Progenitor cell of endocrine pancreas (in vitro differentiated cells): ENCODE measurements at regions not wholly inside any gene's neighbourhood (a gene's known extent, or its start where the extent isn't known, plus 50 kb on each side); places are given as distances from the start of the nearest gene placed in this dataset.

Experiments
- DNase-seq: peaks from one replicate; pipeline ENCODE4 v3.0.0; 2021; ENCODE audit warnings: low spot score; ENCODE audit not compliant: unreplicated experiment
- H3K27ac Mint-ChIP-seq: 2 replicates; pipeline ENCODE4 v1.8.0; 2021; ENCODE audit warnings: mild to moderate bottlenecking, moderate library complexity, mixed read lengths
- H3K27me3 Mint-ChIP-seq: 2 replicates; pipeline ENCODE4 v1.8.0; 2021; ENCODE audit warnings: mixed read lengths
- H3K36me3 Mint-ChIP-seq: 2 replicates; pipeline ENCODE4 v1.8.0; 2022; ENCODE audit warnings: mixed read lengths; ENCODE audit not compliant: insufficient read depth
- H3K4me1 Mint-ChIP-seq: 2 replicates; pipeline ENCODE4 v1.8.0; 2021; ENCODE audit warnings: low read depth, mixed read lengths
- H3K4me3 Mint-ChIP-seq: 2 replicates; pipeline ENCODE4 v1.8.0; 2021; ENCODE audit warnings: low read depth, mild to moderate bottlenecking, moderate library complexity, mixed read lengths
- H3K9me3 Mint-ChIP-seq: 2 replicates; pipeline ENCODE4 v1.8.0; 2021; ENCODE audit warnings: low read depth, mixed read lengths
- CTCF ChIP-seq: fragments of 200-600 bp; sonication (generic); IDR thresholded peaks from one replicate; pipeline ENCODE4 v1.5.0; 2021; ENCODE audit warnings: antibody characterized with exemption, mild to moderate bottlenecking; ENCODE audit not compliant: unreplicated experiment

- Mint-ChIP-seq H3K9me3 (peaks cover 3% of the 10 kb centered on the region), H3K27ac (no peak overlapping the region), H3K27me3 (no peaks in the 10 kb centered on the region), H3K4me3 (no peak overlapping the region), H3K4me1 (no peaks in the 10 kb centered on the region), H3K36me3 (no peaks in the 10 kb centered on the region)
- no peak for DNase-seq
- no peak for TF ChIP-seq CTCF
These were observed 299.4 kb downstream of the COX7C start for GRCh38 chr5:86917117-86917579.

GRCh38 chr5:86918246-86918645, 300.5 kb downstream of the COX7C start:
- TF ChIP-seq CTCF: no peak
- Mint-ChIP-seq H3K9me3 (peaks cover 3% of the 10 kb centered on the region), H3K27ac (no peak overlapping the region), H3K4me1 (no peaks in the 10 kb centered on the region), H3K4me3 (no peak overlapping the region), H3K27me3 (no peaks in the 10 kb centered on the region), H3K36me3 (no peaks in the 10 kb centered on the region)
- DNase-seq: no peak

GRCh38 chr5:86926033-86926432, 308.3 kb downstream of the COX7C start:
- no peaks in the 10 kb centered on the region for H3K36me3 Mint-ChIP-seq
- H3K4me3 Mint-ChIP-seq: no peak overlapping the region
- peaks cover 3% of the 10 kb centered on the region for H3K9me3 Mint-ChIP-seq
- no peaks in the 10 kb centered on the region for H3K4me1 Mint-ChIP-seq
- TF ChIP-seq CTCF: no peak
- no peaks in the 10 kb centered on the region for H3K27me3 Mint-ChIP-seq
- no peak overlapping the region for H3K27ac Mint-ChIP-seq
- no peak for DNase-seq

GRCh38 chr5:86929123-86929766, 311.5 kb downstream of the COX7C start:
- DNase-seq: no peak
- Mint-ChIP-seq H3K9me3 (no peaks in the 10 kb centered on the region), H3K4me3 (no peak overlapping the region), H3K27me3 (no peaks in the 10 kb centered on the region), H3K27ac (no peak overlapping the region), H3K4me1 (no peaks in the 10 kb centered on the region), H3K36me3 (no peaks in the 10 kb centered on the region)
- no peak for TF ChIP-seq CTCF

GRCh38 chr5:86951761-86952160, 315.9 kb upstream of the RASA1 start:
- no peaks in the 10 kb centered on the region for H3K9me3 Mint-ChIP-seq
- no peak for TF ChIP-seq CTCF
- DNase-seq: no peak
- no peaks in the 10 kb centered on the region for H3K36me3 Mint-ChIP-seq
- H3K27ac Mint-ChIP-seq: no peak overlapping the region
- H3K4me1 Mint-ChIP-seq: peaks cover 5% of the 10 kb centered on the region
- no peak overlapping the region for H3K4me3 Mint-ChIP-seq
- H3K27me3 Mint-ChIP-seq: no peaks in the 10 kb centered on the region
